CD14-positive monocyte (primary cell): ENCODE measurements at regions not wholly inside any gene's neighbourhood (a gene's known extent, or its start where the extent isn't known, plus 50 kb on each side); places are given as distances from the start of the nearest gene placed in this dataset.

Experiments used
- DNase-seq, 3 donors: peaks; one replicate each; pipeline ENCODE4 v3.0.0-alpha.2; 2011 to 2022
- H2AFZ ChIP-seq: 2 replicates; pipeline ENCODE4 v1.6.0; 2012; ENCODE audit warnings: mild to moderate bottlenecking, low read depth, low read length, inconsistent platforms; ENCODE audit not compliant: insufficient read depth, poor library complexity, severe bottlenecking
- H3K27ac ChIP-seq, 2 donors: 1 replicate in 1 of 2; 2 replicates in 1 of 2; pipeline ENCODE4 v1.5.1; 2012 to 2013; ENCODE audit warnings: low read length in 2 of 2, control low read depth in 1 of 2, inconsistent platforms in 1 of 2, low read depth in 1 of 2, mild to moderate bottlenecking in 1 of 2
- H3K27me3 ChIP-seq, 2 donors: one replicate each; pipeline versions ENCODE4 v1.6.0 to v1.6.1; 2011 to 2013; ENCODE audit warnings: low read length in 2 of 2; ENCODE audit not compliant: control insufficient read depth in 2 of 2, insufficient read depth in 2 of 2
- H3K36me3 ChIP-seq, 2 donors: replicated peaks in 1 of 2; 1 replicate in 1 of 2; 2 replicates in 1 of 2; pipeline versions ENCODE4 v1.5.1 to v1.6.1; 2012 to 2013; ENCODE audit warnings: low read length in 2 of 2, control low read depth in 1 of 2, inconsistent platforms in 1 of 2, mild to moderate bottlenecking in 1 of 2; ENCODE audit not compliant: insufficient read depth in 2 of 2, control insufficient read depth in 1 of 2
- H3K4me1 ChIP-seq, 2 donors: 1 replicate in 1 of 2; 2 replicates in 1 of 2; pipeline versions ENCODE4 v1.5.1 to v1.6.1; 2012 to 2013; ENCODE audit warnings: low read length in 2 of 2, control low read depth in 1 of 2, inconsistent platforms in 1 of 2, mild to moderate bottlenecking in 1 of 2, moderate library complexity in 1 of 2; ENCODE audit not compliant: insufficient read depth in 2 of 2, control insufficient read depth in 1 of 2
- H3K4me2 ChIP-seq: replicated peaks from 2 replicates; pipeline ENCODE3; 2012; ENCODE audit warnings: low read length, moderate library complexity, mild to moderate bottlenecking; ENCODE audit not compliant: poor library complexity, severe bottlenecking; ENCODE audit errors: extremely low read depth
- H3K4me3 ChIP-seq, 3 experiments: fragments of 200-600 bp in 1 of 3; sonication (generic) in 1 of 3; replicated peaks in 1 of 3; 1 replicate in 2 of 3; 2 replicates in 1 of 3; pipeline ENCODE4 v1.5.1; 2011 to 2013; ENCODE audit warnings: low read length in 3 of 3, mild to moderate bottlenecking in 3 of 3, control low read depth in 2 of 3, low read depth in 2 of 3, inconsistent platforms in 1 of 3, moderate library complexity in 1 of 3
- H3K79me2 ChIP-seq: 2 replicates; pipeline ENCODE4 v1.6.0; 2012; ENCODE audit warnings: mild to moderate bottlenecking, control low read depth, inconsistent platforms, low read length, moderate library complexity; ENCODE audit not compliant: insufficient read depth
- H3K9ac ChIP-seq: 2 replicates; pipeline ENCODE4 v1.6.0; 2017; ENCODE audit warnings: low read length, mild to moderate bottlenecking; ENCODE audit not compliant: insufficient read depth, poor library complexity, severe bottlenecking
- H3K9me3 ChIP-seq, 2 donors: replicated peaks in 1 of 2; 1 replicate in 1 of 2; 2 replicates in 1 of 2; pipeline versions ENCODE4 v1.5.1 to v1.6.1; 2012 to 2013; ENCODE audit warnings: low read length in 2 of 2, control low read depth in 1 of 2; ENCODE audit not compliant: control insufficient read depth in 1 of 2, insufficient read depth in 1 of 2
- H4K20me1 ChIP-seq: 2 replicates; pipeline ENCODE4 v1.6.0; 2012; ENCODE audit warnings: mild to moderate bottlenecking, low read length, control low read depth, moderate library complexity; ENCODE audit not compliant: insufficient read depth
- H3K27ac Mint-ChIP-seq, 7 donors: one replicate each; pipeline ENCODE4 v1.8.0; 2020; ENCODE audit warnings: mild to moderate bottlenecking in 7 of 7, mixed read lengths in 7 of 7, moderate library complexity in 6 of 7, inconsistent platforms in 2 of 7
- H3K27me3 Mint-ChIP-seq, 3 donors: one replicate each; pipeline ENCODE4 v1.8.0; 2021 to 2022; ENCODE audit warnings: low read depth in 3 of 3, mild to moderate bottlenecking in 3 of 3, mixed read lengths in 3 of 3, moderate library complexity in 3 of 3, inconsistent platforms in 1 of 3
- H3K36me3 Mint-ChIP-seq, 2 donors: one replicate each; pipeline ENCODE4 v1.8.0; 2020; ENCODE audit warnings: mixed read lengths in 2 of 2, inconsistent platforms in 1 of 2, mild to moderate bottlenecking in 1 of 2
- H3K4me1 Mint-ChIP-seq: one replicate; pipeline ENCODE4 v1.8.0; 2020; ENCODE audit warnings: mild to moderate bottlenecking, mixed read lengths
- H3K4me3 Mint-ChIP-seq, 2 donors: one replicate each; pipeline ENCODE4 v1.8.0; 2020; ENCODE audit warnings: mild to moderate bottlenecking in 2 of 2, mixed read lengths in 2 of 2, moderate library complexity in 1 of 2
- H3K9me3 Mint-ChIP-seq, 7 donors: one replicate each; pipeline ENCODE4 v1.8.0; 2020 to 2022; ENCODE audit warnings: mixed read lengths in 7 of 7, mild to moderate bottlenecking in 6 of 7, moderate library complexity in 6 of 7, inconsistent platforms in 2 of 7
- CTCF ChIP-seq: fragments of 200-600 bp; IDR thresholded peaks from one replicate; pipeline ENCODE4 v1.8.0; 2022; ENCODE audit warnings: antibody characterized with exemption, mild to moderate bottlenecking
- WGBS: methylation state at CpG from one replicate; pipeline ENCODE4 v1.1.5; 2013; ENCODE audit warnings: missing lambda C conversion rate; ENCODE audit not compliant: insufficient coverage; 5-methylcytosine and 5-hydroxymethylcytosine counted together
- intact Hi-C, 2 donors: fragments of 100-400 bp; cut with micrococcal nuclease; formaldehyde crosslinking; loops; one replicate each; pipeline versions ENCODE4 v1.15.0 to v1.15.1; 2023

DNA sequence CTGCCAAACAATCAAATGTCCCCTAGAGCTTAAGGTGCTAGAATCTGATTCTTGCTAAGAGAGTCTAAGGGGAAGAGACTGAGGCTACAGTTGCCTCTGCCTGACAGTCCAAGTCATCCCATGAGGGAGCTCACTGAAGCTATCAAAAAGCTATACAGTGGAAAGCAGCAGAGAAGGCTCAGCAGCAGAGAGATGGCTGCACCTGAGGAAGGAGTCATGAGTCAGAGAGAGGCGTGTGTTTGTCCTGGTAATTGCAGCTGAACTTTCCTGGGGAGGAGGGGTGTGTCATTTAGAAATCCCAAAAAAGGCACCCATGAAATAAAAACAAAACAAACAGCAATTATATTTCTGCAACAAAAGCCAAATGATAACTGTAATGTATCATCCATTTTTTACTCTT, 305.2 kb upstream of the UBE2E3 start:
- Histone ChIP-seq H3K27ac (no peak overlapping the region), H3K4me1 (no peaks in the 10 kb centered on the region), H2AFZ (no peak overlapping the region), H3K9me3 (no peaks in the 10 kb centered on the region), H3K79me2 (no peaks in the 10 kb centered on the region), H3K27me3 (no peaks in the 10 kb centered on the region), H3K4me2 (no peak overlapping the region), H4K20me1 (no peaks in the 10 kb centered on the region), H3K4me3 (no peak overlapping the region), H3K36me3 (no peaks in the 10 kb centered on the region), H3K9ac (no peak overlapping the region)
- no peak for TF ChIP-seq CTCF
- Mint-ChIP-seq H3K4me1 (no peaks in the 10 kb centered on the region), H3K27me3 (peaks cover 1 to 4% (median 3%) of the 10 kb centered on the region in 3 donors), H3K9me3 (peaks cover 0 to 3% (median 1%) of the 10 kb centered on the region in 7 donors), H3K4me3 (no peak overlapping the region), H3K36me3 (no peaks in the 10 kb centered on the region), H3K27ac (no peak overlapping the region)
- no CpG with 5 or more reads among the region's 1 CpG for WGBS
- no peak for DNase-seq
- intact Hi-C loops, result no loop called here

- Histone ChIP-seq H2AFZ (no peak overlapping the region), H3K9ac (no peak overlapping the region), H3K4me2 (no peak overlapping the region), H3K27me3 (no peaks in the 10 kb centered on the region), H3K4me3 (no peak overlapping the region), H3K4me1 (no peaks in the 10 kb centered on the region), H3K9me3 (no peaks in the 10 kb centered on the region), H4K20me1 (no peaks in the 10 kb centered on the region), H3K27ac (no peak overlapping the region), H3K36me3 (no peaks in the 10 kb centered on the region), H3K79me2 (no peaks in the 10 kb centered on the region)
- intact Hi-C loops, result no loop called here
- no peaks in the 10 kb centered on the region for H3K4me1 Mint-ChIP-seq
- no peak overlapping the region for H3K4me3 Mint-ChIP-seq
- TF ChIP-seq CTCF, result no peak
- peaks cover 0 to 3% (median 0%) of the 10 kb centered on the region in 7 donors for H3K9me3 Mint-ChIP-seq
- peaks cover 1 to 3% (median 1%) of the 10 kb centered on the region in 3 donors for H3K27me3 Mint-ChIP-seq
- no peaks in the 10 kb centered on the region for H3K36me3 Mint-ChIP-seq
- WGBS, result no CpG with 5 or more reads among the region's 1 CpG
- DNase-seq, result no peak
- no peak overlapping the region for H3K27ac Mint-ChIP-seq
Observed at GRCh38 chr2:180672377-180672776, 308.0 kb upstream of the UBE2E3 start.
